IPS-NIHi7 (cell line): ENCODE measurements at regions not wholly inside any gene's neighbourhood (a gene's known extent, or its start where the extent isn't known, plus 50 kb on each side); places are given as distances from the start of the nearest gene placed in this dataset.
"Not testable (repeated sequence)": the region's sequence is repeated elsewhere in the genome, so short reads cannot be mapped to it uniquely, and the experiment has no call there.

ENCODE experiments used
- DNase-seq: peaks from one replicate; pipeline ENCODE4 v3.0.0; 2012; ENCODE audit warnings: mixed read lengths; ENCODE audit errors: extremely low spot score

- no peak for DNase-seq
These were observed 63.8 kb upstream of the WNT7B start for GRCh38 chr22:46040471-46041465.

- no peak for DNase-seq
These were observed 64.7 kb upstream of the WNT7B start for GRCh38 chr22:46041642-46042041.

- DNase-seq = no peak
These were observed 65.8 kb upstream of the WNT7B start for GRCh38 chr22:46042786-46043185.

- DNase-seq = no peak
These were observed 66.4 kb upstream of the WNT7B start for GRCh38 chr22:46043339-46043738.

- no peak for DNase-seq
These were observed 67.1 kb upstream of the WNT7B start for GRCh38 chr22:46043816-46044620.

GRCh38 chr22:46044621-46045458 is 67.9 kb upstream of the WNT7B start:
- DNase-seq = peak; percentile 57

- no peak for DNase-seq
These were observed 68.7 kb upstream of the WNT7B start for GRCh38 chr22:46045459-46046298.

GRCh38 chr22:46046299-46046685 is 69.3 kb upstream of the WNT7B start:
- no peak for DNase-seq

- DNase-seq = no peak
These were observed 70.3 kb upstream of the WNT7B start for GRCh38 chr22:46047226-46047625.

GRCh38 chr22:46047841-46048595 is 71.1 kb upstream of the WNT7B start:
- no peak for DNase-seq

GRCh38 chr22:46048661-46049060 is 71.7 kb upstream of the WNT7B start:
- not testable (repeated sequence) for DNase-seq

GRCh38 chr22:46049726-46050450 is 72.9 kb upstream of the WNT7B start:
- DNase-seq = no peak

GRCh38 chr22:46050451-46050845 is 73.5 kb upstream of the WNT7B start:
- no peak for DNase-seq

- no peak for DNase-seq
These were observed 74.1 kb upstream of the WNT7B start for GRCh38 chr22:46050916-46051614.

GRCh38 chr22:46051646-46052045 is 74.7 kb upstream of the WNT7B start:
- DNase-seq = no peak

- DNase-seq = no peak
These were observed 75.4 kb upstream of the WNT7B start for GRCh38 chr22:46052331-46052771.

- no peak for DNase-seq
These were observed 76.0 kb upstream of the WNT7B start for GRCh38 chr22:46052801-46053562.

GRCh38 chr22:46053563-46054090 is 76.7 kb upstream of the WNT7B start:
- no peak for DNase-seq
